IPS-20b (cell line): ENCODE measurements at regions not wholly inside any gene's neighbourhood (a gene's known extent, or its start where the extent isn't known, plus 50 kb on each side); places are given as distances from the start of the nearest gene placed in this dataset.

Experiments
- H3K27ac ChIP-seq: one replicate; pipeline ENCODE4 v1.5.1; 2013; ENCODE audit warnings: low read length
- H3K27me3 ChIP-seq: 2 replicates; pipeline ENCODE4 v1.6.1; 2013; ENCODE audit warnings: mild to moderate bottlenecking, low read length, inconsistent platforms; ENCODE audit not compliant: insufficient read depth
- H3K36me3 ChIP-seq: 2 replicates; pipeline ENCODE4 v1.6.1; 2013; ENCODE audit warnings: low read depth, mild to moderate bottlenecking, inconsistent platforms, low read length, moderate library complexity; ENCODE audit not compliant: insufficient read depth
- H3K4me1 ChIP-seq: 2 replicates; pipeline ENCODE4 v1.6.1; 2013; ENCODE audit warnings: mild to moderate bottlenecking, control low read depth, inconsistent platforms, low read length, moderate library complexity; ENCODE audit not compliant: insufficient read depth
- H3K4me3 ChIP-seq: 2 replicates; pipeline ENCODE4 v1.5.1; 2013; ENCODE audit warnings: mild to moderate bottlenecking, low read length, inconsistent platforms
- H3K9ac ChIP-seq: 2 replicates; pipeline ENCODE4 v1.6.1; 2013; ENCODE audit warnings: low read depth, mild to moderate bottlenecking, inconsistent platforms, low read length, moderate library complexity
- H3K9me3 ChIP-seq: 2 replicates; pipeline ENCODE4 v1.6.1; 2013; ENCODE audit warnings: mild to moderate bottlenecking, low read depth, low read length, inconsistent platforms; ENCODE audit not compliant: insufficient read depth

DNA sequence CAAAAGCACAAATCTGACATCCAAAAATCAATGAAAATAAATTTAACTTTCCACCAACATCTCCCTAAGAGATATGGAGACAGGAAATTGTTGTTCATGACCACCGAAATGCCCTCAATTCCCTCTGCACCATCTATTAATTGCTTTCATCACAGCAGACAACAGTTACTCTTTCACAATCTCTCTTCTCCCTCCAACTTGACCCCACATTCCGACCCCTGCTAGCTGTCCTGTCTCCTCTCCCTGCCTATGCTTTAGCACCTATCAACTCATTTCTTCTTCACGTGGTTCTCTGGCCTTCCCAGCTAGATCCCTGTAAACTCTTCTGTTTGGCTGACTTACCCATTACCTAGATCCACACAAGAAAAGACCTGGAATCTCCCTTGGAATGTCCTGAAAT, 173.9 kb upstream of the ADAMTS9 start:
- Histone ChIP-seq H3K9ac (no peak overlapping the region), H3K4me1 (peaks cover 12% of the 10 kb centered on the region; the same call in 1 of the 2 replicates), H3K27me3 (no peaks in the 10 kb centered on the region), H3K36me3 (no peaks in the 10 kb centered on the region), H3K27ac (no peak overlapping the region), H3K9me3 (no peaks in the 10 kb centered on the region), H3K4me3 (no peak overlapping the region)

DNA sequence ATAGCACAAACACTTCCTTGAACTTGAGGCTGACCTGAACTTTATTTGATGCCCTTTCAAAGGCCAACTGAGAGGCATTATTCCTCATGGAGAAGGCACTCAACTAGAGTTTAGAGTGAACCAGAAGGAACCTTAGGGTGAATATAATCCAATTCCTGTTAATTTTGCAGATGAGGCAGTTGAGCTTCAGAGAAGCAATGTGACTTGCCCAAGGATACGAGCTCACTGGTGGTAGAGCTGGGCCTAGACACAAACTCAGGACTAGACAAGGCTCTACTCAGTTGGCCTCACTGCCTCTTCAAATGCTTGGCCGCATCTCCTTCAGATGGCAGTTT, 172.7 kb upstream of the ADAMTS9 start:
- Histone ChIP-seq H3K27ac (no peak overlapping the region), H3K27me3 (no peaks in the 10 kb centered on the region), H3K36me3 (no peaks in the 10 kb centered on the region), H3K9ac (no peak overlapping the region), H3K4me1 (peaks cover 4% of the 10 kb centered on the region; the same call in 1 of the 2 replicates), H3K4me3 (no peak overlapping the region), H3K9me3 (no peaks in the 10 kb centered on the region)

DNA sequence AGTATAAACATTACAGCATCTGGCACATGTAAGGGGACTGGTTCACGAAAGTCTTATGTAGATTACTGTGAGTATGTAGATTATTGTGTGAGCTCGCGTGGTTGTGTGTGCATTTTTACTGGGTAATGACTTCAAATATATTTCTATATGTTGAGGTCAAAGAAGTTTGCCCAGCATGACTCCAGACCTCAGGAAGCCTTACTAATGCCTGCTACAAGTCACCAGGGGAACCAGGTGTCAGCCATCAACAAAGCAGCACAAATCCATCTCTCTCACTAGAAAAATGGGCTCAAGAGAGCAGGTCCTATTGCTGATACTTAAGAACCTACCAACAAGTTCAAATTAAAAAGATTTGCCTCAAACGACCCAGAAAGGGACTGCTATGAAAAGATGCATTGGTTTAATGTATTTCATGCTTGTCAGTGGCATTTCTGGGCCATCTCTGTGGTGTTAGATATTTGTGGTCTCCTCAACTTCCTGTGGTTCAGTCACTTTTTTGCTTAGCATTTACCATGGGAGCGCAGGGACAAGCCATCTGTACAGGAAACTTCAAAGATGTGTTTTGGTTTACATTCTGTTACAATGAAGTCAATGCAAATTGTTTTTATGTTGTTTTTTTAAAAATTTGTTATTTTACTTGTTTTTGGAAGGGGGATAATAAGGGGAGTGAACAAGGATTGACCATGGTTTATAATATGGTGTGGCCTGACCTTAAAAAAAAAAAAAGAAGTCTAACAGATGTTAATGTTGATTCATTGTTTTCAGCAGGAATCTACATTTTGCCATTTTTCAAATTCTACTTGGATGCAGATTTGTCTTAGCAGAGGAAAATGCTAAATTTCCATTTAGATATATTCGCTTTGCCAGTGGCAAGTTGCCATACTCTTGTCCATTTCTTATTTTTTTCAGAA, 172.1 kb upstream of the ADAMTS9 start:
- Histone ChIP-seq H3K4me1 (peaks cover 4% of the 10 kb centered on the region; the same call in 1 of the 2 replicates), H3K36me3 (no peaks in the 10 kb centered on the region), H3K9ac (no peak overlapping the region), H3K27me3 (no peaks in the 10 kb centered on the region), H3K27ac (no peak overlapping the region), H3K9me3 (no peaks in the 10 kb centered on the region), H3K4me3 (no peak overlapping the region)

DNA sequence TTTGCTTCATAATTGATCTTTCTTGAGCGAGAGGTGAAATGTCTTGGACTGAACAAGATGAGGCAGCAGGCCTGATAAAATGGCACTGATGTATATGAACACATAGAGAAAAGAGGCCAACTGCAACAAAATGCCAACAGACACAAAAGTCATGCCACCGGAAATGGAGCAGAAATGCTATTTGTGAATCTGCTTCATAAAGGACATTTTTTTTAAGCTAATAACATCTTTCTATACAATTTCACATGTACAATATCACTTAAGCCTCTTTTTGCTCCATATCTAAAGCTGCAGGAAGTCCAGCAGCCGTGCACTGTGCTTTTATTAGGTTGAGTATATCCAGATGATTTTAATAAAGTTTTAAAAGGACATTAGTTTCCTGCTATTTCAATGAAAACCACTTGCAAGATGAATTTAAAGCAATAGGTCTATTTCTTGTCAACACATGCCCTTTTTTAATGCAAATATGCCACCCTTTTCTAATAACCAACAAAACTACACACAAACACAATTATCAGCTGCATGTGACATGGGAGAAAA, 169.2 kb upstream of the ADAMTS9 start:
- H3K36me3 ChIP-seq = no peaks in the 10 kb centered on the region
- no peak overlapping the region for H3K9ac ChIP-seq
- H3K4me3 ChIP-seq = no peak overlapping the region
- H3K27me3 ChIP-seq = no peaks in the 10 kb centered on the region
- no peaks in the 10 kb centered on the region for H3K4me1 ChIP-seq
- no peak overlapping the region for H3K27ac ChIP-seq
- H3K9me3 ChIP-seq = no peaks in the 10 kb centered on the region

DNA sequence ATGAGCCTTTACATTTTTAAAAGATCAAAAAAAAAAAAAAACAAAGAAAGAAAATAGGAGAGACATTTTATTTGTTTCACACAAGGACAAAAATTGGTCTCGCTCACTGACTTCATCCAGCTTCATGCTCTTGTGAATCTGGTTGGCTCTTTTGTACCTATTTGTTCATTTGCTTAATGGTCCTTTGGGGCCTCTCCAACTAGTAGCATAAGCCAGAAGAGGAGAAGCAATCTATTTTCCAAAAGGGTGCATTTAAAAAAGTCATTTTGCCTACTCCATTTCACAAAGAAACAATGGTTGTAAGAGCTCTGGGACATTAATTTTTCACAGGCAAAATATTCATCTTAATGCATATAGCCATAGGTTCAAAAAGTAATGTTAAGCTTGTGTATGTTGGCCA, 168.3 kb upstream of the ADAMTS9 start:
- Histone ChIP-seq H3K27ac (no peak overlapping the region), H3K4me3 (no peak overlapping the region), H3K9me3 (no peaks in the 10 kb centered on the region), H3K36me3 (no peaks in the 10 kb centered on the region), H3K9ac (no peak overlapping the region), H3K27me3 (no peaks in the 10 kb centered on the region), H3K4me1 (no peaks in the 10 kb centered on the region)

DNA sequence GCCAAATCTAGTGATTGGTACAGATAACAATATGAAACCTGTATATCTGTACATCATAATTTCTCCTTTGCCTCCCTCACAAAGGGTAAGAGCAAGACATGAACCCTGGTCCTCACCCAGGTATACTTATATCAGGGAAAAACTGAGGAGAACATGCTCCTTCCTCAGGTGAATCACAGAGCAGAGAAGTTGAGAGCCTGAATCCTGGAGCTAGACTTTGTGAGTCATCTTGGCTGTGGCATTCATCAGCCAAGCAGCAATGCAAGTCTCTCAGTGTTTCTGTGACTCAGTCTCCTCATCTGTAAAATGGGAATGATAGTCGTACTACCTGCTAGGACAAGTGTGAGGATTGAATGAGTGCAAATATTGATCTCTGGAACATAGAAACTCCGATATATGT, 165.7 kb upstream of the ADAMTS9 start:
- H3K36me3 ChIP-seq = no peaks in the 10 kb centered on the region
- no peaks in the 10 kb centered on the region for H3K27me3 ChIP-seq
- no peak overlapping the region for H3K4me3 ChIP-seq
- H3K9me3 ChIP-seq = no peaks in the 10 kb centered on the region
- H3K9ac ChIP-seq = no peak overlapping the region
- H3K4me1 ChIP-seq = no peaks in the 10 kb centered on the region
- no peak overlapping the region for H3K27ac ChIP-seq

DNA sequence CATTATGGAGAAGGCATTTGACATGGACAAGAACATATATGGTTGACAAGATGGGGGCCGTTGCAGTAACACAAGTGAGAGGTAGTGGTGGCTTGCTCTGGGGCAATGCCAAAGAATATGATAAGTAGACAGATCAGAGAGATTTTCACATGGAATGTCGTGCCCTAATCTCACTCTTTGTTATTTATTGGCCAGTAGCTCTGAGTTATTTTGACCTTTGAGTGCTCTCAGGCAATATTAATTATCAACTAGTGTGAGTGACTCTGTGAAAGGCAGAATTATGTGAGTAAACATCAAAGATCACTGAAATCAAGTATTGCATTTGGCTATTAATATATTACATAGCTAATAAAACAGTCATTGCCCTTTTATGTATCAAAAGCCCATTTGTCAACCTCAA, 164.9 kb upstream of the ADAMTS9 start:
- Histone ChIP-seq H3K27me3 (no peaks in the 10 kb centered on the region), H3K9ac (no peak overlapping the region), H3K4me1 (no peaks in the 10 kb centered on the region), H3K36me3 (no peaks in the 10 kb centered on the region), H3K4me3 (no peak overlapping the region), H3K9me3 (no peaks in the 10 kb centered on the region), H3K27ac (no peak overlapping the region)

DNA sequence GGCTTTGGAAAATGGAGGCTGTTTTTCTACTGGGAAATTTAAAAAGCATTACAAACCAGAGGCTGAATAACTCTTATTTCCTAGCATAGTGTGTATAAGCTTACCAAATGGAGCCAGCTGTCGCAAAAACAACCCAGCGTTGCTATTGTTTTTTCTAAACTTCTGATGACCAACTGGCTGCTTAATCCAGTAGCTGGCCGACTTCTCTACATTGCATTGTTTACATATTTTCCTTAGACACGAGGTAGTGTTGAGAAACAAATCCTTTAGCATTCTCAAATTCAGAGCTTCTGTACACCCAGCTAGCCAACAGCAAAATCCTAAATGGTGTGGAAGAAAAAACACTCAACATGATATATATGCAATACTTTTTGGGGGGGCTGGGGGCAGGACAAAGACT, 161.0 kb upstream of the ADAMTS9 start:
- no peaks in the 10 kb centered on the region for H3K27me3 ChIP-seq
- H3K4me1 ChIP-seq = no peaks in the 10 kb centered on the region
- no peak overlapping the region for H3K4me3 ChIP-seq
- H3K36me3 ChIP-seq = no peaks in the 10 kb centered on the region
- H3K9ac ChIP-seq = no peak overlapping the region
- H3K9me3 ChIP-seq = no peaks in the 10 kb centered on the region
- no peak overlapping the region for H3K27ac ChIP-seq

DNA sequence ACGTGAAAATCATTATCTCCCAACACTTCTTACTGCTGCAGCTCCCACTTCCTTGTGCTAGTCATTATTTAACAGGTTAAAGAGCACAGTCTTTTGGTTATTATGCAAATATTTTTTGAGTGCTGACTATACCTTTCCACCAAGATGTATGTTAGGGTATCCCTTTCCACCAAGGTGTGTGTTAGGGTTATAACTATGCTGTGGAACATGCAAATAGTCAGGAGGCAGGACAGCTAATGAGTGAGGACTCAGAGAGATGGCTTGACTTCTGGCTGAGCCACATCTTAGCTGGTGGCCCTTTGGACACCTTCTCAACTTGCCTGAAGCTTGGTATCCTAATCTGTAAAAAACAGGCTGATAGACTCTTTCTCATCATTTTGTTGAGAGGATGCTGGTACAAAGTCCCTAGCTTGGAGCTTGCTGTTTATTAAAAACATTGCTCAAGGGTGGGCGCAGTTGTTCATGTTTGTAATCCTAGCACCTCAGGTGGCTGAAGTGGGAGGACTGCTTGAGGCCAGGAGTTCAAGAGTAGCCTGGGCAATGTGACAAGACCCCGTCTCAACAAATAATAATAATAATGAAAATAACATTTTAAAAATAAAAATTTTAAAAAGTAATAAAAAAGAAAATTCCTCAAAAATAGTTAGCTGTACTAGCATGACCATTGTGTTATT, 160.5 kb upstream of the ADAMTS9 start:
- Histone ChIP-seq H3K9ac (no peak overlapping the region), H3K9me3 (no peaks in the 10 kb centered on the region), H3K27me3 (no peaks in the 10 kb centered on the region), H3K27ac (no peak overlapping the region), H3K36me3 (no peaks in the 10 kb centered on the region), H3K4me3 (no peak overlapping the region), H3K4me1 (no peaks in the 10 kb centered on the region)

DNA sequence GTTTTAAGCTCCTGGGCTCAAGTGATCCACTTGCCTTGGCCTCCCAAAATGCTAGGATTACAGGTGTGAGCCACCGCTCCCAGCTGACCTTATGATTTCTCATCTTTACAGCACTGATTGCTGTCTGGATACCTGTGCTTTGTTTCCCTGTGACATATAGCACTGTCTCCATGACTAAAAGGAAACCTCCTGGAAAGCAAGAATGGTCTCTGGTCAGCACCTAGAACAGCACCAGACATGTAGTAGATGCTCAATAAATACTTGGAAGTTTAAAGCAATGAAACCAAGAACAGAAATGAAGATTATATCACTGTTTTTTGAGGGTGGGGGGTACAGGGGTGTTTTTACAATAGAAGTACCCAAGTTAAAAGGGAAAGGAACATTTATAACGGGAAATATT, 156.8 kb upstream of the ADAMTS9 start:
- H3K9me3 ChIP-seq = no peaks in the 10 kb centered on the region
- no peaks in the 10 kb centered on the region for H3K27me3 ChIP-seq
- no peak overlapping the region for H3K4me3 ChIP-seq

DNA sequence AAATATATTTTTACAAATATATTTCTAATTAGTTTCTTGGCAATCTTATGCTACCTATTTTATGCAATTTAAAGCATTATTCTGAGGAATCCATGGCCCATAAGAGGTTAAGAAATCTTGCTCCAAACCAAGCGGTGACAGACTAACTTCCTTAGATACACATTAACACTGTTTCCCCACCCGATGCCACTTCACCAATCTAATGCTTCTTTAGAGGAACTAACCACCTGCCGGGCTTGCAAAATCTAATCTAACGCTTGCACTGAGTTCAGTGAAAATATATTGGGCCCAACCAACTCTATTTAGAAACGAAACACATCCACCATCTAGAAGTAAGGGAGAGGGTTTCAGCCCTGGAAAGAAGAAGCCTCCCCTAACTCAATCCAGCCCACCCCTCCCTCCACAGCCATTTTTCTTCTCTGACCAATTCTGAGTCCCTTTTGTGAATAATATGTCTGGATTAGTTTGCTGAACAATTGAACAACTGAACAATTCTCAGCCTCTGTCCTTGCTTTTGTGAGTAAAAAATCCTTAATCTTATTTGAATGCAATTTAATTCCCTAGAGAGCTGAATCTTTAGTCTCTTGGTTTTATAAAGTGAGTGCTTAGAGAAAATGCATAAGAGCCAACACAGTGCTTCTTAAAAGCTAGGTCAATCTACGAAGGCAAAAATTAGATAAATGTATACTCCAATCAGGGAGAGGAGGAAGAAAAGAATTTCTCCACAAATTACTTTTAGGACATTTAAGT, 150.4 kb upstream of the ADAMTS9 start:
- H3K9ac ChIP-seq = no peak overlapping the region
- H3K36me3 ChIP-seq = no peaks in the 10 kb centered on the region
- no peak overlapping the region for H3K27ac ChIP-seq
- H3K9me3 ChIP-seq = no peaks in the 10 kb centered on the region
- H3K4me1 ChIP-seq = peaks cover 10% of the 10 kb centered on the region; the same call in 1 of the 2 replicates
- no peaks in the 10 kb centered on the region for H3K27me3 ChIP-seq
- no peak overlapping the region for H3K4me3 ChIP-seq

More for the DNA sequence above, 156.8 kb upstream of the ADAMTS9 start:
- Histone ChIP-seq H3K36me3 (no peaks in the 10 kb centered on the region), H3K4me1 (no peaks in the 10 kb centered on the region), H3K27ac (no peak overlapping the region), H3K9ac (no peak overlapping the region)
